ENCODE measurements at regions not wholly inside any gene's neighbourhood (a gene's known extent, or its start where the extent isn't known, plus 50 kb on each side); places are given as distances from the start of the nearest gene placed in this dataset.

DNA sequence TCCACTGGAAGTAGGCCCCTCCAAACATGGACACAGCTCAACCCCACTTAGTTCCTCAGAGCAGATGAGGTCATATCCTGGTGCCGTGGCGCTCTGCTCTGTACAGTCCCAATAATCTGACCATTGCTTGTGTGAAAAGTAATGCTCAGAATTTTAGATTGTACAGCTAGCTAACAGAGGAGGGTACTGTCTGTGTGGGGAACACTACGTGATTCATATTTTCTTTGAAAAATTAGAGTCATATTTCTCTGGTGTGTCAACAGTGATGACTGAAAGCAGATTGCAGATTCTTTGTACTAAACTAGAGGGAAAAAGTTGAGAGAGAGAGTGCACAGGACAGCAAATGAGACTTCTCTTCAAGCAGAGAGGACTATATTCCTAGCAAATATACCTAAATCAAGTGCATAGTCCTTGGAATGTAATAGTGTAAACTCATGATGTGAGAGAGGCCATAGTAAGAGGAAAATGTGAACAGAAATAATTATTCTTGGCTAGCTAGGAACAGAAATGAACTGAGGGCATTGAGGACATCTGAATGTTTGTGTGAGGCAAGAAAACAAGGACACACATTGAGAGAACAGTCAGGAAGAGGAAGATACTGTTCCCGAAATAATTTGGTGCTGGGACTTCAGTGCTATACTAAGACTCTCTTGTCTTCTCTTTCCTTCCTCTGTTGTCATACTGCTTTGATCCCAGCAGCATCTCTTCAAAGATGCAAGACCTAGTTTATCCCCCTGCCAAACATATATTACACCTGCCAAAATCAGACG, 157.0 kb upstream of the RND3 start:
- no peak for DNase-seq

- DNase-seq, result no peak
These were observed 155.8 kb upstream of the RND3 start for GRCh38 chr2:150643114-150643725.

- no peak for DNase-seq
These were observed 152.6 kb upstream of the RND3 start for GRCh38 chr2:150640039-150640438.

- no peak for DNase-seq
These were observed 151.9 kb upstream of the RND3 start for GRCh38 chr2:150639383-150639782.

GRCh38 chr2:150631236-150631821, 143.9 kb upstream of the RND3 start:
- no peak for DNase-seq

GRCh38 chr2:150630587-150631235, 143.2 kb upstream of the RND3 start:
- no peak for DNase-seq

GRCh38 chr2:150627526-150627925, 140.1 kb upstream of the RND3 start:
- no peak for DNase-seq

DNA sequence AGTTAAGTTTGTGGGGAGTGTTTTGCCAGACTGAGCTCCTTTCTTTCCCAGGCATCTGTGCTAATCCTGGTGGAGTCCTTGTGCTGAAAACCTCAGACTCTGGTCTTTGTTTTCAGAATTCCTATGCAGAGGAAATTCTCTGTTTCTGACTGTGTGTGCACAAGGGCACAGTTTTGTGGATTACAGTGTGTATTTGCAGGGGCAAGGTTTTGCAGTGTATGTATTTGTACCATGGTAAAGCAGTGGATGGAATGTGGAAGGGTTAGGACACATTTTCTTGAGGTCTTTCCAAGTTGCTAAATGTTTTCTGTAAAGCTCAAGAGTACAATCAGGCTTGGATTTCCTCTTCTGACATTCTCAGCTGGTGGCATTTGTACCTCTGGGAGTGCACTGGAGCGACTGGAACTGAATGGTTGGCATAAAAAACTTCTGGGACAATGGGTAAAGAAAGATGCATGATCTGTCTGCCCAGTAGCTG, 139.5 kb upstream of the RND3 start:
- DNase-seq, result no peak

GRCh38 chr2:150625741-150626140, 138.3 kb upstream of the RND3 start:
- no peak for DNase-seq

GRCh38 chr2:150625303-150625702, 137.8 kb upstream of the RND3 start:
- no peak for DNase-seq

- no peak for DNase-seq
These were observed 136.5 kb upstream of the RND3 start for GRCh38 chr2:150624001-150624401.

- no peak for DNase-seq
These were observed 134.2 kb upstream of the RND3 start for GRCh38 chr2:150621526-150622213.

DNA sequence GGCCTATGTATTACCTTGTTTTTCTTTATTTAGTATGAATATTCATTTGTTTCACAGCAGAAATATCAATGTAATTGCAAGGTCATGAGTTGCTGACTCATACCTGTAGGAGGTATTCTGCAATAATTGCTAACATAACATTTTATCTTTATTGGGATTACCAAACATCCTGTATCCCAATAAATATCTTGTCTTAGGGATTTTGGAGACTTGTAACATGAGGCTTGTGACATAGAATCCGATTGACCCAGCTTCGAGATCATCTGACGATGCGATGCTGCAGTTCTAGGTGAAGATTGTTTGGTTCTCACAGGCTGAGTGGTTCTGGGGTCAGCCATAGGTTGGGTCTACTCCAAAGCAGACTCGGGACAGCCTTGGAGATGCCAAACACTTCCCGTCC, 133.4 kb upstream of the RND3 start:
- no peak for DNase-seq

GRCh38 chr2:150620416-150620815, 132.9 kb upstream of the RND3 start:
- DNase-seq, result no peak

- no peak for DNase-seq
These were observed 132.3 kb upstream of the RND3 start for GRCh38 chr2:150619607-150620330.

DNA sequence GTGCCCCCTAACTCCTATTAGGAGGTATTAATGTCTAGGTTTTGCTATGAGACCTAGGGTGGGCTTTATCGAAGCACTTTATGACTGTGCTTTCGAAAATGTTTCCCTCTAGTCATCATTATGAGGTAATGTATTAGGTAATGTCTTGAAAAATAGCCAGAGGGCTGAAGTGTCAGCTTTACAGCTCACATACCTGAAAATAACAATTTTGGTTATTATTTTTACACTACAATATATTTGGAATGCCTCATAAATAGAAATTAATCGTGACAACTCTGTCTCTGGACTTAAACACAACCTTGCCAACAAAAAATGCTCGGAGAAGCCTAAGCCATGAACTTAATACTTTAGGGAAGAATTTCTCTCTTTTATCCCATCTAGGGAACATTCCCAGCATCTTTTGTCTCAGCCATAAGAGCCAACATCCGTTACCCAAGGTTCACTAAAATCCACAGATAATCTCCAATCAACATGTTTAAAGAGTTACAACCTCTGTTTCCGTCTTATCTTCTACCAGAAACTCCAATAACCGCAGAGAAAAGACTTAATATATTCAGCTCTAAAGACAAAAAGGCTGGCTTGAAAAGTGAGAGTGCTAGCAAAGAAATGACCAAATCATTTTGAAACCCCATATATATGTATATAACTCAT, 130.9 kb upstream of the RND3 start:
- no peak for DNase-seq

GRCh38 chr2:150617351-150617978, 130.0 kb upstream of the RND3 start:
- DNase-seq, result no peak

DNA sequence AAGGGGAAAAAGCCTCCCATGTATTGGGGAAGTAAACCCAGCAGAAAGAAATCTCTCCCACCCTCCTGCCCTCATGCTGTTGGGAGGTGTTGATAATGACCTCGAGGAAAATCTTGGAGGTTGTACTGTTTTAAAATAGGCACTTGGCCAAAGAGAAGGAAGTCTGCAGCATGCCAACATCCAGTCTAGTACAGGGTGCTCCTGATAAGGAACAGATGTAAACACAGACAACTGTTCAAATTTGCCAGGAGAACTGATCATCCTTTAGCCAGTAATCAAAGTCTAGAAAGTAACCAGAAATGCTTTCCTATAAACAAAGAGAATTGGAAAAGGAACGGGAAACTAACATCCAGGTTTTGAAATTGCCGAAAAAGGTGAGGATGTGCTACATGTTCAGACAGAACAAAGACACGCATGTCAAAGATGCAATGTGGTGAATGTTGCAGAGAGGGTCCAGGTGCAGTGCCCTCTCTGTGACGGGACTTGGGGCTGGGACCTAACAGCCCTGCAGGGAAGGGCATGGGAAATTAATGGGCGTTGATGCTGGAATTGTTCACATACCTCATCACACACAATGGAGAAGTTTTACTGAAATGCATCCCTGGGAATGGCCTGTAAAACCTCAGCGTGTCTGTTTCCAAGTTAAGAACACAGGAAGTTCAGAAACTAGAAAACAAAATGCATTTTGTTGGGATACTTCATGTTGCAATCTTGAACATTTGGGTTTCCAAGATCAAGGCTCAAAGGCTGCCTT, 125.7 kb upstream of the RND3 start:
- no peak for DNase-seq

- DNase-seq, result no peak
These were observed 123.3 kb upstream of the RND3 start for GRCh38 chr2:150610670-150611279.
